ENCODE measurements at regions not wholly inside any gene's neighbourhood (a gene's known extent, or its start where the extent isn't known, plus 50 kb on each side); places are given as distances from the start of the nearest gene placed in this dataset.

DNA sequence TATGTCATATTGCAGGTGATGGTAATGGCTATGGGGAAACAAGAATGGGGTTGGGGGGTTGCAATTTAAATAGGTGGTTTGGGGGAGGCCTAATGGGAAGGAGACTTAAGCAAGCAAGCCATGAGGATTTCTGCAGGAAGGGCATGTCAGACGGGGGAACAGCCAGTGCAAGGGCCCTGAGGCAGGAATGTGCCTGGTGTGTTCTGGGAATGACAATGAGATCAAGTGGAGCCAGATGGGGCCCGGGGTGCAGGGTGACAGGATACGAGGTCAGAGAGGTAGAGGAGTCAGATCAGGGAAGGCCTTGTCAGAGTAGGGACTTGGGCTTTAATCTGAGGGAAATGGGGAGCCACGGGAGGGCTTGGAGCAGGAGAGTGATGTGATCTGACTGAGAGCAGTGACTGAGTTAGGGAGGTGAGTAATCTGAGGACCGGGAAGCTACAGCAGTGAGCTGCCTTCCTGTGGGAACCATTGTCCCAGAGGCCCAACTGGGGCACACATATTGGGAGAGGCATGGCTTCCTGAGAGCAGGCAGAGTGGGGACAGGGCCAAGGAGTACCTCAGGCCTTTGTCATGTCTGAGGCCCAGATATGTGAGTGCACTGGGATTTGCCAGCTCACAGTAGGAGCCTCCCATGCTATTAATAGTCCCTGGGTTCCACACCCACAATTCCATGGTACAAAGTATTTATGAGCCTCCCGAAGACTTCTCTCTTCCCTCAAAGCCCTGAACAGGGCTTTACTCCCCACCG, 139.8 kb downstream of the BCOR start:
- Histone ChIP-seq H3K27ac (no peak overlapping the region), H3K4me3 (no peak overlapping the region), H3K27me3 (no peaks in the 10 kb centered on the region), H3K9me3 (no peaks in the 10 kb centered on the region), H3K36me3 (no peaks in the 10 kb centered on the region), H3K4me1 (ENCODE audit: insufficient read depth) (no peaks in the 10 kb centered on the region)
- DNase-seq: no peak
- TF ChIP-seq, protein P1, sequence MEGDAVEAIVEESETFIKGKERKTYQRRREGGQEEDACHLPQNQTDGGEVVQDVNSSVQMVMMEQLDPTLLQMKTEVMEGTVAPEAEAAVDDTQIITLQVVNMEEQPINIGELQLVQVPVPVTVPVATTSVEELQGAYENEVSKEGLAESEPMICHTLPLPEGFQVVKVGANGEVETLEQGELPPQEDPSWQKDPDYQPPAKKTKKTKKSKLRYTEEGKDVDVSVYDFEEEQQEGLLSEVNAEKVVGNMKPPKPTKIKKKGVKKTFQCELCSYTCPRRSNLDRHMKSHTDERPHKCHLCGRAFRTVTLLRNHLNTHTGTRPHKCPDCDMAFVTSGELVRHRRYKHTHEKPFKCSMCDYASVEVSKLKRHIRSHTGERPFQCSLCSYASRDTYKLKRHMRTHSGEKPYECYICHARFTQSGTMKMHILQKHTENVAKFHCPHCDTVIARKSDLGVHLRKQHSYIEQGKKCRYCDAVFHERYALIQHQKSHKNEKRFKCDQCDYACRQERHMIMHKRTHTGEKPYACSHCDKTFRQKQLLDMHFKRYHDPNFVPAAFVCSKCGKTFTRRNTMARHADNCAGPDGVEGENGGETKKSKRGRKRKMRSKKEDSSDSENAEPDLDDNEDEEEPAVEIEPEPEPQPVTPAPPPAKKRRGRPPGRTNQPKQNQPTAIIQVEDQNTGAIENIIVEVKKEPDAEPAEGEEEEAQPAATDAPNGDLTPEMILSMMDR (IDR thresholded peaks at IDR 0.05): no peak
- TF ChIP-seq EP300 (IDR thresholded peaks at IDR 0.05): no peak
- no peak for TF ChIP-seq POLR2A (IDR thresholded peaks at IDR 0.05)
- intact Hi-C loops (cut with DNase I): no loop called here
- WGBS, 3 donors: 82 to 86% (median 84%) methylated on average over 7 of the region's 7 CpGs

DNA sequence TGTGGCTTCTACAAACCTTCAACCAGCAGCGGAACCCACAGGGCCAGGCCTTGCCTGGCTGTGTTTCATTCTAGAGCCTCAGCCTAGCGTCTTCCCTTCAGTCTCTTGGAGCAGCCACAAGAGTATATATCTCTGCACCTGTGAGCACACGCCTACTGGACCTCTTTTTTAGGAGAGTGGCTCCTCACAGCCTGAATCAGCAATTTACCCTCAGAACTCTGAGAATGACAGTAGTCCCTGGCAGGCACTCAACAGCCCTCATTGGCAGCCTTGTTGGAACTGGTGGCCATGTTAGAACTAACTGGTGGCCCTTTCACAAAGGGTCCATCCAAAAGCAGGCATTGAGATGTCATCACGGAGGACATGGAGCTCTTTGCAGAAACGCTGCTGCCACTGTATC, 138.9 kb downstream of the BCOR start:
- H3K4me3 ChIP-seq: no peak overlapping the region
- WGBS, 3 donors: 78 to 87% (median 78%) methylated on average over 5 of the region's 5 CpGs
- H3K27ac ChIP-seq: no peak overlapping the region
- H3K9me3 ChIP-seq: no peaks in the 10 kb centered on the region
- H3K4me1 ChIP-seq (ENCODE audit: insufficient read depth): no peaks in the 10 kb centered on the region
- intact Hi-C loops (cut with DNase I): no loop called here
- no peaks in the 10 kb centered on the region for H3K36me3 ChIP-seq
- no peak for TF ChIP-seq POLR2A (IDR thresholded peaks at IDR 0.05)
- TF ChIP-seq, protein P1 (IDR thresholded peaks at IDR 0.05): no peak
- H3K27me3 ChIP-seq: no peaks in the 10 kb centered on the region
- no peak for DNase-seq

DNA sequence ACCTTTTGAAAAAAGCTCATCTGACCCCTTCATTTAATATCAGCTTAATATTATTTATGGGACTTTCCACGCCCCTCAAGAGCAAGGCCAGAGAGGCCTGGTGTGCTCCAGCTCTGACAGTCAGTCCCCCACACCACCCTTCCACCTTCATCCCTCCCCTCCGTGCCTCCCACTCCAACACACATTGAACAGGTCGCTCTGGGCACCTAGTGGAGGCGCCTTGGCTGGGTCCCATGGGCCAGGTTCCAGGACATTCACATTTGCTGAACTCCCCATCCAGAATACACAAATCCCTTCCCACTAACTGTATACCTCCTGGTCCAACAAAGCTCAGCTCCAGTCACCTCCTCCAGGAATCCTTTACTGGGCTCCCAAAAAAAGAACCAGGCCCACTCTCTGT, 137.5 kb downstream of the BCOR start:
- Histone ChIP-seq H3K9me3 (no peaks in the 10 kb centered on the region), H3K36me3 (no peaks in the 10 kb centered on the region), H3K27me3 (no peaks in the 10 kb centered on the region), H3K27ac (no peak overlapping the region), H3K4me1 (ENCODE audit: insufficient read depth) (no peaks in the 10 kb centered on the region), H3K4me3 (no peak overlapping the region)
- WGBS, 3 donors: 64 to 73% (median 64%) methylated on average over 4 of the region's 4 CpGs
- TF ChIP-seq POLR2A (IDR thresholded peaks at IDR 0.05) (no peak), EP300 (IDR thresholded peaks at IDR 0.05) (no peak)
- TF ChIP-seq, protein P1 (IDR thresholded peaks at IDR 0.05): no peak
- intact Hi-C loops (cut with DNase I): no loop called here
- no peak for DNase-seq

DNA sequence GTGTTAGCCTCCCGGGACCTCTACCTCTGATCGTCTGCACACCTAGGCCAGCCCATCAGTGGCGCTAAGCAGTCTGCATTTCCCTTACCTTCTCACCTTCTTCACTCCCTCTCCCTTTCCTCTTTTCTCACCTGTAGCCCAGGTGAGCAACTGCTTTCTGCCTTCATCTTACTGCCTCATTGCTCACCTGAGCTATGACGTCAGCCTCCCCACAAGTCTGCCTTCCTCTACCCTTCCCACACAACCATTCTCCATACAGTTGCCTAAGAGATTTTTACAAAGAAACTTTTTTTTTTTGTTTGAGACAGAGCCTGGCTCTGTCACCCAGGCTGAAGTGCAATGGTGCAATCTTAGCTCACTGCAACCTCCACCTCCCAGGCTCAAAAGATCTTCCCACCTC, 136.3 kb downstream of the BCOR start:
- Histone ChIP-seq H3K9me3 (no peaks in the 10 kb centered on the region), H3K27me3 (no peaks in the 10 kb centered on the region)
- no peak for TF ChIP-seq EP300 (IDR thresholded peaks at IDR 0.05)

DNA sequence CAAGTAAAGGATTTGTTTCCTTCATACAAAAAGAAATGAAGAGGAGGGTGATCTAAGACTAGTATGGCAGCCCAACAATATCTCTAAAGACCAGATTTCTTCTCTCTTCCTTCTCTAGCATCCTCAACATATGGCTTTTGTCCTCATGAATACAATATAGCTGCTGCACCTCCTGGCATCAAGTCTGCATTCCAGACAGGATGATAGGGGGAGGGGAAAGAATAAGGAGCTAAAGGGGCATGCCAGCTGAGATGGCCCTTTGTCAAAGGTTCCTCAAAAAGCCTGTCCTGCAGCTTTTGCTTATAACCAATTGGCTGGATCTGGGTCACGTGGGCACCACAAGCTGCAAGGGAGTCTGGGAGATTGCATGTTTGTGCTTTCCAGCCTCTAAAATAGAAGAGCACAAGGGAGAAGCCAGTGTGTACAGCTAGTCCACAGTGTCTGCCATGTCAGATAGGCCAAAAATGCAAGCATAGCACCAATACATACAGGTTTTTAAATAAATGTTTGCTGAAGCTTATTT, 132.6 kb downstream of the BCOR start:
- intact Hi-C loops (cut with DNase I): no loop called here
- Histone ChIP-seq H3K4me1 (ENCODE audit: insufficient read depth) (no peaks in the 10 kb centered on the region), H3K27ac (no peak overlapping the region), H3K27me3 (no peaks in the 10 kb centered on the region), H3K4me3 (no peak overlapping the region), H3K36me3 (no peaks in the 10 kb centered on the region), H3K9me3 (no peaks in the 10 kb centered on the region)
- WGBS, 3 donors: 71 to 82% (median 75%) methylated on average over 1 of the region's 1 CpG
- TF ChIP-seq, protein P1 (IDR thresholded peaks at IDR 0.05): no peak
- TF ChIP-seq POLR2A (IDR thresholded peaks at IDR 0.05) (no peak), EP300 (IDR thresholded peaks at IDR 0.05) (no peak)
- no peak for DNase-seq

More for the DNA sequence above, 136.3 kb downstream of the BCOR start:
- H3K36me3 ChIP-seq: no peaks in the 10 kb centered on the region
- no peak for DNase-seq
- 78 to 89% (median 82%) methylated on average over 4 of the region's 4 CpGs for WGBS, 3 donors
- intact Hi-C loops (cut with DNase I): no loop called here
- H3K27ac ChIP-seq: no peak overlapping the region
- H3K4me3 ChIP-seq: no peak overlapping the region
- H3K4me1 ChIP-seq (ENCODE audit: insufficient read depth): no peaks in the 10 kb centered on the region

All from ovary (tissue), 7 donors.